ENCODE measurements at regions not wholly inside any gene's neighbourhood (a gene's known extent, or its start where the extent isn't known, plus 50 kb on each side); places are given as distances from the start of the nearest gene placed in this dataset.

GRCh38 chr12:53829130-53829819, 77.5 kb upstream of the CISTR start:
- ChIA-PET POLR2A (no interaction called here), CTCF (interaction anchor here (1.1 kb wide), 1 partner anchor 13 kb away, joined by 3 read pairs; no protein-coding TSS in a partner anchor)
- no peak for DNase-seq (ENCODE audit: extremely low spot score)
- no peak for TF ChIP-seq CTCF (IDR thresholded peaks at IDR 0.05; ENCODE audit: control extremely low read depth, extremely low read depth, low read depth, missing control alignments)

- DNase-seq (ENCODE audit: extremely low spot score): no peak
- ChIA-PET POLR2A (no interaction called here), CTCF (interaction anchor here (1.1 to 1.6 kb wide), 2 partner anchors 14 to 73 kb away, joined by 3 to 4 read pairs; no protein-coding TSS in a partner anchor)
- TF ChIP-seq CTCF (IDR thresholded peaks at IDR 0.05; ENCODE audit: control extremely low read depth, extremely low read depth, low read depth, missing control alignments): no peak
Observed at GRCh38 chr12:53830631-53831030, 78.9 kb upstream of the CISTR start.

- DNase-seq (ENCODE audit: extremely low spot score): no peak
- ChIA-PET POLR2A (no interaction called here), CTCF (no interaction called here)
- no peak for TF ChIP-seq CTCF (IDR thresholded peaks at IDR 0.05; ENCODE audit: control extremely low read depth, extremely low read depth, low read depth, missing control alignments)
Observed at GRCh38 chr12:53836119-53836655, 84.4 kb upstream of the CISTR start.

GRCh38 chr12:53838978-53839377, 87.2 kb upstream of the CISTR start:
- TF ChIP-seq CTCF (IDR thresholded peaks at IDR 0.05; ENCODE audit: control extremely low read depth, extremely low read depth, low read depth, missing control alignments): no peak
- CTCF ChIA-PET: no interaction called here
- POLR2A ChIA-PET: no interaction called here
- DNase-seq (ENCODE audit: extremely low spot score): no peak

GRCh38 chr12:53840316-53840715, 88.5 kb upstream of the CISTR start:
- TF ChIP-seq CTCF (IDR thresholded peaks at IDR 0.05; ENCODE audit: control extremely low read depth, extremely low read depth, low read depth, missing control alignments): no peak
- no peak for DNase-seq (ENCODE audit: extremely low spot score)
- POLR2A ChIA-PET: no interaction called here
- CTCF ChIA-PET: interaction anchor here (0.8 to 1.4 kb wide), 3 partner anchors 10 to 39 kb away, joined by 3 to 5 read pairs (median 3); no protein-coding TSS in a partner anchor

- ChIA-PET CTCF (no interaction called here), POLR2A (no interaction called here)
- TF ChIP-seq CTCF (IDR thresholded peaks at IDR 0.05; ENCODE audit: control extremely low read depth, extremely low read depth, low read depth, missing control alignments): no peak
- DNase-seq (ENCODE audit: extremely low spot score): no peak
Observed at GRCh38 chr12:53842686-53843085, 90.9 kb upstream of the CISTR start.
